ENCODE measurements at regions not wholly inside any gene's neighbourhood (a gene's known extent, or its start where the extent isn't known, plus 50 kb on each side); places are given as distances from the start of the nearest gene placed in this dataset.

- TF ChIP-seq, protein P1, sequence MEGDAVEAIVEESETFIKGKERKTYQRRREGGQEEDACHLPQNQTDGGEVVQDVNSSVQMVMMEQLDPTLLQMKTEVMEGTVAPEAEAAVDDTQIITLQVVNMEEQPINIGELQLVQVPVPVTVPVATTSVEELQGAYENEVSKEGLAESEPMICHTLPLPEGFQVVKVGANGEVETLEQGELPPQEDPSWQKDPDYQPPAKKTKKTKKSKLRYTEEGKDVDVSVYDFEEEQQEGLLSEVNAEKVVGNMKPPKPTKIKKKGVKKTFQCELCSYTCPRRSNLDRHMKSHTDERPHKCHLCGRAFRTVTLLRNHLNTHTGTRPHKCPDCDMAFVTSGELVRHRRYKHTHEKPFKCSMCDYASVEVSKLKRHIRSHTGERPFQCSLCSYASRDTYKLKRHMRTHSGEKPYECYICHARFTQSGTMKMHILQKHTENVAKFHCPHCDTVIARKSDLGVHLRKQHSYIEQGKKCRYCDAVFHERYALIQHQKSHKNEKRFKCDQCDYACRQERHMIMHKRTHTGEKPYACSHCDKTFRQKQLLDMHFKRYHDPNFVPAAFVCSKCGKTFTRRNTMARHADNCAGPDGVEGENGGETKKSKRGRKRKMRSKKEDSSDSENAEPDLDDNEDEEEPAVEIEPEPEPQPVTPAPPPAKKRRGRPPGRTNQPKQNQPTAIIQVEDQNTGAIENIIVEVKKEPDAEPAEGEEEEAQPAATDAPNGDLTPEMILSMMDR (IDR thresholded peaks at IDR 0.05; ENCODE audit: poor library complexity) = no peak
- TF ChIP-seq EZH2 (IDR thresholded peaks at IDR 0.05; ENCODE audit: borderline replicate concordance) (no peak), EZH2phosphoT487 (IDR thresholded peaks at IDR 0.05; ENCODE audit: low read depth, severe bottlenecking, unreplicated experiment) (no peak)
Measured at GRCh38 chr2:118300832-118301231, 212.6 kb downstream of the INSIG2 start.

All from hepatocyte (in vitro differentiated cells).